HG02943 (cell line): ENCODE measurements at regions not wholly inside any gene's neighbourhood (a gene's known extent, or its start where the extent isn't known, plus 50 kb on each side); places are given as distances from the start of the nearest gene placed in this dataset.

Experiments used
- ATAC-seq: cut with Tn5 transposase; IDR thresholded peaks from one replicate; pipeline ENCODE4 v1.9.1; 2021; ENCODE audit warnings: mild to moderate bottlenecking, low read depth, moderate library complexity; ENCODE audit not compliant: unreplicated experiment

DNA sequence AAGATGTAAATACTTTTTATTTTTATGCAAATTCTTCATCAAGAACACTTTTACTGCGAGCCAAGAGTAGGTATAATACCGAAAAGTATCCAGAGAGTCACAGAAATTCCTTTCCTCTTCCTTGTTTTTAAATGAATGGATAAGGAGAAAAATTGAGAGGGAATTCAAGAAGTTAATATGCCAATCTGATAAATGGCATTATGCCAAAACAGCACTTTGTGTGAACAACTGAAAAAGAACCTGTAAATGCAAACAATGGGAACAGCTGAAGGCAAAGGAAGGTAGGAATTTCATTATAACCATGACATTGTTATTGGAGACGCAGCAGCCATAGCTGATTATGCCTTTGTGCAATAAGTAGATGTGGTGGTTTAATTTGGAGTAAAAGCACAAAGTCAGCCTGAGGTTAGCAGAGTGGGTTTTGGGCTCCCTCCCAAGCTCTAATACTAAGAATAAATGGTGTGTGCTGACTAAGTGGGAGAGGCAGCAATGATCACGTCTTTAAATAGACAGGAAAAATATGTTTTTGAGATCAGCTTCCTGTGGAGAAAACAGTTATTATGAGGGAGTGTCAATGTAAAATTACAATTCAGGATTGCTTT is 209.8 kb upstream of the NDST4 start:
- ATAC-seq: no peak

DNA sequence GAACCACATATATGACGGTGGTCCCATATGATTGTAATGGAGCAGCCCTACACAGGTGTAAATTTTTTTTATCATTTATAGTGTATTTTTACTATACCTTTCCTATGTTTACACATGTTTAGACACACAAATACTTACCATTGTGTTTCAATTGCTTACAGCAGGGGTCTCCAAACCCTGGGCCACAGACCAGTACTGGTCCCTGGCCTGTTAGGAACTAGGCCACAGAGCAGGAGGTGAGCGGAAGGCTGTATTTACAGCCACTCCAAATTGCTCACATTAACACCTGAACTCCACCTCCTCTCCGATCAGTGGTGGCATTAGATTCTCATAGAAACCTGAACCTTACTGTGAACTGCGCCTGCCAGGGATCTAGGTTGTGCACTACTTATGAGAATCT is 201.8 kb upstream of the NDST4 start:
- no peak for ATAC-seq

GRCh38 chr4:115310641-115311040 is 197.2 kb upstream of the NDST4 start:
- no peak for ATAC-seq

DNA sequence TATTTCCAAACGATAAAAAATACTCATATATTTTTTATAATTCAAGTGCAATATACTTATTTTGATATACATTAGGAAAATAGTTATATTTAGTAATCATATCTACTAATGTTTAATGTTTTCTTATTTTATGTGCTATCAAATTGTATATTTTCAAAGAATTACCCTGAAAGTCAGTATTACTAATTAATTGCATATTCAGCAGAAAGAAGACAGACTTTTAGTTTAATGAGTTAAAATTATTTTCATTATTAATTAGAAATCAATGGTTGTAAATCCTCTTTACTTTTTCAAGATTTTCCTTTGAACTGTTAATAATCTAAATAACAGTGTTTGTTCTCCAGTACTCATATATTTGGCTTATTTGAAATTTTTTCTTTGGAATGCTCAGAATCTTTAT is 181.3 kb upstream of the NDST4 start:
- ATAC-seq: no peak

- no peak for ATAC-seq
Observed at GRCh38 chr4:115293093-115293462, 179.7 kb upstream of the NDST4 start.

- peak; percentile 76 for ATAC-seq
Observed at GRCh38 chr4:115292320-115293092, 179.1 kb upstream of the NDST4 start.

- ATAC-seq: no peak
Observed at GRCh38 chr4:115287426-115287825, 174.0 kb upstream of the NDST4 start.

- no peak for ATAC-seq
Observed at GRCh38 chr4:115279330-115279729, 165.9 kb upstream of the NDST4 start.

- no peak for ATAC-seq
Observed at GRCh38 chr4:115278830-115279229, 165.4 kb upstream of the NDST4 start.

- no peak for ATAC-seq
Observed at GRCh38 chr4:115275615-115276014, 162.2 kb upstream of the NDST4 start.

GRCh38 chr4:115274545-115274944 is 161.1 kb upstream of the NDST4 start:
- ATAC-seq: peak; percentile 73

- no peak for ATAC-seq
Observed at GRCh38 chr4:115272594-115272993, 159.2 kb upstream of the NDST4 start.

DNA sequence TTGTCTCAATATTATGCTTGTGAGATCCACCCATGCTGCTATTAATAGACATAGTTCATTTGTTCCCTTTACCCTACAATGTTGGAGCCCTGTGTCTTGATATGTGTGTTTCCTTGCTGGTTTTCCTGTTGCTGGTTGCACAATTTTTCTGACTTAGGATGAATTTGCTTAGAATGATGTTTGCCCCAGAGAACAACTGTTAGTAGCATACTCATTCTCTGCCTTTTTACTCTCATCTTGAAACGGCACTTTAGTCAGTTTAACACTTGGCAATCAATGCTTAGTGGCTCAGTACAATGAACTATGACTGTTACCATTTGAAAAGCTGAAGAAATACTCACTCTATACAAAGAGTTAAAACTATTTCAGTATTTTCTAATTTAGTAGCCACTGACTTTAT is 158.8 kb upstream of the NDST4 start:
- ATAC-seq: no peak

DNA sequence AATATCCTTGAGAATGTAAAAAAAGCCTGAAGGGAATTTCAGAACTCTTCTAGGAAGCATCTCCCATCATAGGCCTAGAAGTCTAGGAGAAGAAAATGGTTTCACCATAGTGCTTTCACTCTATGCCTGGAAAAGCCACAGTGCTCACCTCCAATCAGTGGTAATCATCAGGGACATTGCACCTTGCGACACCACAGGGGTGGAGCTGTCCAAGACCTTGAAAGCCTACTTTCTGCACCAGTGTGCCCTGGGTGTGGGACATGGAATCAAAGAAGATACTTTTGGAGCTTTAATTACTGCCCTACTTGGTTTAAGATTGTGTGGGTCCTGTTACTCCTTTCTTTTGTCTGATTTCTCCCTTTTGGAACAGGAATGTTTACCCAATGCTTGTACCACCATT is 146.8 kb upstream of the NDST4 start:
- ATAC-seq: no peak

DNA sequence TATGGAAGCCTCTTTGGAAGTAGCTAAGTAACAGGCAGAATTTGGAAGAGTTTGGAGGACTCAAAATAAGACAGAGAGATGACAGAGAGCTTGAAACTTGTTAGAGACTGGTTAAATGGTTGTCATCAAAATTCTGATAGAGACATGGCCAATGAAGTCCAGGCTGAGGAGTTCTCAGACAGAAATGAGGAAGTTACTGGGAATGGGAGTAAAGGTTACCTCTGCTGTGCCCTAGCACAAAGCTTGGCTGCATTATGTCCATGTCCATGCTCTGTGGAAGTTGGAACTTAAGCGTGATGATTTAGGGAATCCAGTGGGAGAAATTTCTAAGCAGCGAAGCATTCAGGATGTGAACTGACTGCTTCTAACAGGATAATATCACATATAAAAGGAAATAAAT is 146.2 kb upstream of the NDST4 start:
- no peak for ATAC-seq

- no peak for ATAC-seq
Observed at GRCh38 chr4:115249808-115250207, 136.4 kb upstream of the NDST4 start.

GRCh38 chr4:115234405-115235093 is 121.1 kb upstream of the NDST4 start:
- ATAC-seq: no peak

DNA sequence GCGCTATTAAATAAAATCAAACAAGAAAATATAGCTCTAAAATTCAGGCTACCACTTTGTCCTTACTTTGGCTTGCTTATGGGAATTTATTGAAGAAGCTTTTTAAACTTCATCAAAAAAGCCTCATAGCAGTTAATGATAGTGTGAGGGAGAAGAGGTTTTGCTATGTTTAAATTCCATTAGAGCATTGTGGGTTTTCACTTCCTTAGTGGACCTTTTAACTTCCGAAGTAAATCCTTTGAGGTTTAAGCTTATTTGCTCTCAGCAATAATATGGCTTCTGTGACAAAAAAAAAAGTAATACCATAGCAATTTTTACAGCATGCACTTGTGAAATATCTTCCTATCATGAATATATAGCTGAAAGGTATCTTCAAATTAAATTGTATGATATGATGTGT is 120.2 kb upstream of the NDST4 start:
- no peak for ATAC-seq

GRCh38 chr4:115229873-115230272 is 116.5 kb upstream of the NDST4 start:
- ATAC-seq: no peak

DNA sequence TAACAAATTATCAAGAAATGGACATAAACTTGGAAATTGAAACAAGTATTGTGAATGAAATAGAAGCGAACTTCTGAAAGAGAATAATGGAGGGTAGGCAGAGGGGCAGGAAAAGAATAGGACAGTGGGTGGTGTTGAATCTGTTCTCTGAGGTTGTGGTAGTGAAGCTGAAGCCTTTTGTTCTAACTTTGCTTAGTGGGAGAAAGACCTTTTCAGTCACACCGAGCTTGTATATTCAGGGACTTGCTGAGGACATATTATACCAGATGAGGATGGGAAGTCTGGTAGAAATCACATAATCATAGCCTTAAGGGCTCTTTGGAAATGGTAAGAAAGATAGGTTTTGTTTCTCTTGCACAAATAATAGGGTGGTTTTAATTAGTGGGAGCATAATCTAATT is 115.4 kb upstream of the NDST4 start:
- no peak for ATAC-seq

GRCh38 chr4:115222061-115222460 is 108.6 kb upstream of the NDST4 start:
- ATAC-seq: no peak

GRCh38 chr4:115219862-115220261 is 106.4 kb upstream of the NDST4 start:
- no peak for ATAC-seq
